Liver (tissue), 7 donors: ENCODE measurements at regions not wholly inside any gene's neighbourhood (a gene's known extent, or its start where the extent isn't known, plus 50 kb on each side); places are given as distances from the start of the nearest gene placed in this dataset.

Source experiments
- DNase-seq: peaks from one replicate; pipeline ENCODE4 v3.0.0-alpha.2; 2017; ENCODE audit warnings: low spot score
- H3K27ac ChIP-seq, 2 donors: one replicate each; pipeline ENCODE4 v1.7.0; 2013; ENCODE audit warnings: inconsistent platforms in 2 of 2, low read length in 2 of 2, control low read depth in 1 of 2, low read depth in 1 of 2, mild to moderate bottlenecking in 1 of 2
- H3K27me3 ChIP-seq, 4 donors: one replicate each; pipeline versions ENCODE4 v1.6.1 to v1.7.0; 2013; ENCODE audit warnings: low read length in 3 of 4, inconsistent platforms in 1 of 4, mild to moderate bottlenecking in 1 of 4, moderate library complexity in 1 of 4; ENCODE audit not compliant: control insufficient read depth in 4 of 4, insufficient read depth in 4 of 4
- H3K36me3 ChIP-seq, 4 donors: one replicate each; pipeline versions ENCODE4 v1.6.1 to v1.7.0; 2013; ENCODE audit warnings: low read length in 3 of 4, mild to moderate bottlenecking in 3 of 4, low read depth in 1 of 4, moderate library complexity in 1 of 4; ENCODE audit not compliant: control insufficient read depth in 4 of 4, insufficient read depth in 3 of 4
- H3K4me1 ChIP-seq, 4 donors: one replicate each; pipeline versions ENCODE4 v1.6.1 to v1.7.0; 2013; ENCODE audit warnings: low read length in 3 of 4, mild to moderate bottlenecking in 3 of 4, moderate library complexity in 1 of 4; ENCODE audit not compliant: control insufficient read depth in 4 of 4, insufficient read depth in 4 of 4
- H3K4me3 ChIP-seq, 3 donors: one replicate each; pipeline versions ENCODE4 v1.6.1 to v1.7.0; 2013; ENCODE audit warnings: low read length in 3 of 3, control low read depth in 1 of 3, low read depth in 1 of 3, mild to moderate bottlenecking in 1 of 3
- H3K9ac ChIP-seq, 2 donors: one replicate each; pipeline ENCODE4 v1.7.0; 2013; ENCODE audit warnings: low read length in 2 of 2, mild to moderate bottlenecking in 2 of 2, moderate library complexity in 2 of 2, control low read depth in 1 of 2, low read depth in 1 of 2
- H3K9me3 ChIP-seq, 4 donors: one replicate each; pipeline versions ENCODE4 v1.6.1 to v1.7.0; 2013; ENCODE audit warnings: low read length in 3 of 4; ENCODE audit not compliant: control insufficient read depth in 4 of 4
- FOXA1 ChIP-seq: IDR thresholded peaks from 2 replicates; pipeline ENCODE4 v1.6.1; 2016; ENCODE audit warnings: antibody characterized with exemption
- GABPA ChIP-seq, 2 donors: IDR thresholded peaks in 1 of 2; conservative IDR thresholded peaks in 1 of 2; 2 replicates each; pipeline ENCODE4 v1.6.1; 2016; ENCODE audit warnings: antibody characterized with exemption in 2 of 2, mild to moderate bottlenecking in 1 of 2, moderate library complexity in 1 of 2
- HNF4A ChIP-seq, 2 donors: conservative IDR thresholded peaks; 2 replicates each; pipeline ENCODE4 v1.6.1; 2016; ENCODE audit warnings: antibody characterized with exemption in 2 of 2, mild to moderate bottlenecking in 2 of 2
- HNF4G ChIP-seq: IDR thresholded peaks from 2 replicates; pipeline ENCODE4 v1.6.1; 2016; ENCODE audit warnings: antibody characterized with exemption
- JUND ChIP-seq, 2 donors: IDR thresholded peaks; 2 replicates each; pipeline ENCODE4 v1.6.1; 2016; ENCODE audit warnings: antibody characterized with exemption in 2 of 2
- NR2F2 ChIP-seq: IDR thresholded peaks from 2 replicates; pipeline ENCODE4 v1.6.1; 2016; ENCODE audit warnings: antibody characterized with exemption
- RXRA ChIP-seq, 2 donors: IDR thresholded peaks; 2 replicates each; pipeline ENCODE4 v1.6.1; 2017 to 2018; ENCODE audit warnings: antibody characterized with exemption in 2 of 2, mild to moderate bottlenecking in 1 of 2
- SP1 ChIP-seq: IDR thresholded peaks from 2 replicates; pipeline ENCODE4 v1.6.1; 2018; ENCODE audit warnings: antibody characterized with exemption, mild to moderate bottlenecking
- WGBS: extraction: QIAGEN DNeasy Blood & Tissue Kit; methylation state at CpG from one replicate; pipeline ENCODE4 v1.1.7; 2013; 5-methylcytosine and 5-hydroxymethylcytosine counted together
- TF ChIP-seq, protein P1 (sequence below): IDR thresholded peaks from 2 replicates; pipeline ENCODE4 v1.6.1; 2016; ENCODE audit warnings: antibody characterized with exemption, mild to moderate bottlenecking
- TF ChIP-seq, protein P2 (sequence below): IDR thresholded peaks from 2 replicates; pipeline ENCODE4 v1.6.1; 2016; ENCODE audit warnings: antibody characterized with exemption
- TF ChIP-seq, protein P3 (sequence below): IDR thresholded peaks from 2 replicates; pipeline ENCODE4 v1.6.1; 2016; ENCODE audit warnings: antibody characterized with exemption
- donor health status: healthy.
- donor health status: healthy.
- donor health status: healthy.
- donor health status: healthy.

DNA sequence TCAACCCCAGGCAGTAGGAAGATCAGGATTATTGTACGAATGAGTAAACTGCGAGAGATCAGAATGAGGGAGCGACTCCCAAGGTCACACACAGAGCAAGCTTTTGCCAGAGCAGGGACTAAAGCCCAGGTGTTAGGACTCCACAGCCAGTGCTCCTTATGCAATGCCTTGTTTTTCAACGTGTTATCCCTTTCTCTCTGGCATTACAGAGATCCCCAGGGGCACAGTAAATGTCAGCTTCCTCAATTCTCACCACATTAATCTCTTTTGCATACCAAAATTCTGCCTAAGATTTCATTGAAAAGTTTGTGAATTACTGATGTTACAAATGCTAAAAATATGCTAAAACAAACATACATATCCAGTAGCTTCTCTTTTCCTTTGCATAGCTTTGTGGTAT is 68.1 kb upstream of the CES5A start:
- Histone ChIP-seq H3K9me3 (no peaks in the 10 kb centered on the region), H3K27ac (no peak overlapping the region), H3K4me3 (no peak overlapping the region), H3K36me3 (no peaks in the 10 kb centered on the region), H3K9ac (no peak overlapping the region), H3K4me1 (no peaks in the 10 kb centered on the region), H3K27me3 (peaks cover 0 to 2% (median 0%) of the 10 kb centered on the region in 4 donors)
- no peak for TF ChIP-seq NR2F2
- TF ChIP-seq HNF4A (conservative IDR thresholded peaks at IDR 0.05) = no peak
- TF ChIP-seq, protein P1, sequence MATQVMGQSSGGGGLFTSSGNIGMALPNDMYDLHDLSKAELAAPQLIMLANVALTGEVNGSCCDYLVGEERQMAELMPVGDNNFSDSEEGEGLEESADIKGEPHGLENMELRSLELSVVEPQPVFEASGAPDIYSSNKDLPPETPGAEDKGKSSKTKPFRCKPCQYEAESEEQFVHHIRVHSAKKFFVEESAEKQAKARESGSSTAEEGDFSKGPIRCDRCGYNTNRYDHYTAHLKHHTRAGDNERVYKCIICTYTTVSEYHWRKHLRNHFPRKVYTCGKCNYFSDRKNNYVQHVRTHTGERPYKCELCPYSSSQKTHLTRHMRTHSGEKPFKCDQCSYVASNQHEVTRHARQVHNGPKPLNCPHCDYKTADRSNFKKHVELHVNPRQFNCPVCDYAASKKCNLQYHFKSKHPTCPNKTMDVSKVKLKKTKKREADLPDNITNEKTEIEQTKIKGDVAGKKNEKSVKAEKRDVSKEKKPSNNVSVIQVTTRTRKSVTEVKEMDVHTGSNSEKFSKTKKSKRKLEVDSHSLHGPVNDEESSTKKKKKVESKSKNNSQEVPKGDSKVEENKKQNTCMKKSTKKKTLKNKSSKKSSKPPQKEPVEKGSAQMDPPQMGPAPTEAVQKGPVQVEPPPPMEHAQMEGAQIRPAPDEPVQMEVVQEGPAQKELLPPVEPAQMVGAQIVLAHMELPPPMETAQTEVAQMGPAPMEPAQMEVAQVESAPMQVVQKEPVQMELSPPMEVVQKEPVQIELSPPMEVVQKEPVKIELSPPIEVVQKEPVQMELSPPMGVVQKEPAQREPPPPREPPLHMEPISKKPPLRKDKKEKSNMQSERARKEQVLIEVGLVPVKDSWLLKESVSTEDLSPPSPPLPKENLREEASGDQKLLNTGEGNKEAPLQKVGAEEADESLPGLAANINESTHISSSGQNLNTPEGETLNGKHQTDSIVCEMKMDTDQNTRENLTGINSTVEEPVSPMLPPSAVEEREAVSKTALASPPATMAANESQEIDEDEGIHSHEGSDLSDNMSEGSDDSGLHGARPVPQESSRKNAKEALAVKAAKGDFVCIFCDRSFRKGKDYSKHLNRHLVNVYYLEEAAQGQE = no peak
- TF ChIP-seq, protein P2, sequence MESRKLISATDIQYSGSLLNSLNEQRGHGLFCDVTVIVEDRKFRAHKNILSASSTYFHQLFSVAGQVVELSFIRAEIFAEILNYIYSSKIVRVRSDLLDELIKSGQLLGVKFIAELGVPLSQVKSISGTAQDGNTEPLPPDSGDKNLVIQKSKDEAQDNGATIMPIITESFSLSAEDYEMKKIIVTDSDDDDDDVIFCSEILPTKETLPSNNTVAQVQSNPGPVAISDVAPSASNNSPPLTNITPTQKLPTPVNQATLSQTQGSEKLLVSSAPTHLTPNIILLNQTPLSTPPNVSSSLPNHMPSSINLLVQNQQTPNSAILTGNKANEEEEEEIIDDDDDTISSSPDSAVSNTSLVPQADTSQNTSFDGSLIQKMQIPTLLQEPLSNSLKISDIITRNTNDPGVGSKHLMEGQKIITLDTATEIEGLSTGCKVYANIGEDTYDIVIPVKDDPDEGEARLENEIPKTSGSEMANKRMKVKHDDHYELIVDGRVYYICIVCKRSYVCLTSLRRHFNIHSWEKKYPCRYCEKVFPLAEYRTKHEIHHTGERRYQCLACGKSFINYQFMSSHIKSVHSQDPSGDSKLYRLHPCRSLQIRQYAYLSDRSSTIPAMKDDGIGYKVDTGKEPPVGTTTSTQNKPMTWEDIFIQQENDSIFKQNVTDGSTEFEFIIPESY = no peak
- TF ChIP-seq FOXA1 = no peak
- TF ChIP-seq HNF4G = no peak
- TF ChIP-seq SP1 = no peak
- TF ChIP-seq RXRA (IDR thresholded peaks at IDR 0.05) = no peak
- DNase-seq = no peak
- WGBS = 59% methylated on average over 4 of the region's 4 CpGs

DNA sequence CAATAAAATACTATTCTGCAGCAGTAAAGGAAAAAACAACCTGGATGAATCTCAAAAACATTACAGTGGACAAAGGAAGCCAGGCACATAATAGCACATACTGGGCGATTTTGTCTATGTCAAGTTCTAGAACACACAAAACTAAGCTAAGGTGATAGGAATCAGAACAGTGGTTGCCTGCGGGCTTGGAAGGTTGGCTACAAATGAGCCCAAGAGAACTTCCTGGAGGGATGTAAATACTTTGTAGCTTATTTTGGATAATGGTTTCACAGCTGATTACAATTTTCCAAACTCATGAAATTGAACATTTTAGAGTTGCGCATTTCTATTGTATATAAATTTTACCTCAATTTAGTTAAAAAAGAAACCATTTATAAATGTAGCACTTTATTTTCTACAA is 67.6 kb upstream of the CES5A start:
- Histone ChIP-seq H3K9me3 (no peaks in the 10 kb centered on the region), H3K4me3 (no peak overlapping the region), H3K27me3 (peaks cover 0 to 2% (median 0%) of the 10 kb centered on the region in 4 donors), H3K36me3 (no peaks in the 10 kb centered on the region), H3K27ac (no peak overlapping the region), H3K4me1 (no peaks in the 10 kb centered on the region), H3K9ac (no peak overlapping the region)
- 88% methylated on average over 3 of the region's 3 CpGs for WGBS
- DNase-seq = no peak
- no peak for TF ChIP-seq JUND (IDR thresholded peaks at IDR 0.05)
- no peak for TF ChIP-seq HNF4A (conservative IDR thresholded peaks at IDR 0.05)
- no peak for TF ChIP-seq SP1
- TF ChIP-seq RXRA (IDR thresholded peaks at IDR 0.05) = no peak
- TF ChIP-seq GABPA (IDR thresholded peaks at IDR 0.05 in 1 of 2, conservative IDR thresholded peaks at IDR 0.05 in 1 of 2) = no peak

DNA sequence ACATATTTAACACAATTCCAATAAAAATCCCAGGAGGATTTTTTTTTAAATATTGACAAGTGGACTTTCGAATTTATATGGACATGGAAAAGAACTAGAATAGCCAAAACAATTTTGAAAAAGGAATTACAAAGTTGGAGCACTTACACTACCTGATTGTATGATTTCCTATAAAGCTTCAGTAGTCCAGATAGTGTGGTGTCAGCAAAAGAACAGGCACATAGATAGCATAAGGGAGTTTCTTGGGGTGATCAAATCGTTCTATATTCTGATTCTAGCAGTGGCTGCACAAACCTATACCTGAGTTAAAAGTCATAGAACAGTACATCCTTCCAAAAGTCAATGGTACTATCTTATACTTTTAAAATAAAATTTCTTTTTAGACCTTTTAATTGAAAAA is 66.4 kb upstream of the CES5A start:
- TF ChIP-seq, protein P3, sequence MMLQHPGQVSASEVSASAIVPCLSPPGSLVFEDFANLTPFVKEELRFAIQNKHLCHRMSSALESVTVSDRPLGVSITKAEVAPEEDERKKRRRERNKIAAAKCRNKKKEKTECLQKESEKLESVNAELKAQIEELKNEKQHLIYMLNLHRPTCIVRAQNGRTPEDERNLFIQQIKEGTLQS = no peak
- TF ChIP-seq, protein P1 = no peak
- Histone ChIP-seq H3K36me3 (no peaks in the 10 kb centered on the region), H3K27ac (no peak overlapping the region), H3K4me3 (no peak overlapping the region), H3K27me3 (peaks cover 0 to 2% (median 0%) of the 10 kb centered on the region in 4 donors), H3K4me1 (no peaks in the 10 kb centered on the region), H3K9me3 (no peaks in the 10 kb centered on the region), H3K9ac (no peak overlapping the region)
- WGBS = 51% methylated on average over 2 of the region's 2 CpGs
- DNase-seq = no peak
